WERI-Rb-1 (cell line): ENCODE measurements at regions not wholly inside any gene's neighbourhood (a gene's known extent, or its start where the extent isn't known, plus 50 kb on each side); places are given as distances from the start of the nearest gene placed in this dataset.

Source experiments
- DNase-seq: peaks from one replicate; pipeline ENCODE4 v3.0.0-alpha.2; 2020
- H3K27ac ChIP-seq: fragments of 250-450 bp; sonication (Bioruptor Pico); 2 replicates; pipeline ENCODE4 v1.5.1; 2020; ENCODE audit warnings: mild to moderate bottlenecking, moderate library complexity
- H3K27me3 ChIP-seq: fragments of 250-450 bp; sonication (Bioruptor Pico); 2 replicates; pipeline ENCODE4 v1.5.1; 2021; ENCODE audit warnings: mild to moderate bottlenecking, low read depth, moderate library complexity; ENCODE audit not compliant: insufficient read depth, severe bottlenecking
- H3K36me3 ChIP-seq: fragments of 250-450 bp; sonication (Bioruptor Pico); 2 replicates; pipeline ENCODE4 v1.5.1; 2020; ENCODE audit warnings: mild to moderate bottlenecking, moderate library complexity
- H3K4me3 ChIP-seq: 2 replicates; pipeline ENCODE4 v1.5.1; 2011; ENCODE audit warnings: low read depth, mild to moderate bottlenecking, control low read depth, low read length
- H3K9me3 ChIP-seq: fragments of 250-450 bp; sonication (Bioruptor Pico); 2 replicates; pipeline ENCODE4 v1.5.1; 2021; ENCODE audit warnings: mild to moderate bottlenecking, moderate library complexity; ENCODE audit not compliant: severe bottlenecking
- TF ChIP-seq, protein P1 (sequence below): IDR thresholded peaks from 2 replicates; pipeline ENCODE4 v1.5.1; 2011; ENCODE audit warnings: low read depth, mild to moderate bottlenecking, control low read depth, inconsistent platforms, low read length

DNA sequence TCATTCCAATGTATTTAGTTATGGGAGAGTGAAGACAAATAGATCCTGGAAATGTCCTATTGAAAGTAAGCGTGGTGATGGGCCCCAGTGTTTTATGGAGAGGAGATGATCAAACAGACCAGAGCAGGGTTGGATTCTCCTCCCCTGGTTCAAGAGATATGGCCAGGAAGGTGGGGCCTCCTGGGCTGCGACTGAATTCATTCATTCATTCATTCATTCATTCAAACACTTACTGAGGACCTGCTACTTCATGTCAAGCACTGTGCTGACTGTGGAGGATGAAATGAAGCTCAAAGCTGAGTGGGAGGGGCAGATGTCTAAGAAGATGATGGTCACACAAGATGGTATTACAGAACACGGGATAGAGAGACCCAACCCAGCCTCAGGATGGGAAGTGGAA lies 71.5 kb upstream of the TNR start:
- H3K9me3 ChIP-seq = peaks cover 7% of the 10 kb centered on the region
- DNase-seq = no peak
- TF ChIP-seq, protein P1, sequence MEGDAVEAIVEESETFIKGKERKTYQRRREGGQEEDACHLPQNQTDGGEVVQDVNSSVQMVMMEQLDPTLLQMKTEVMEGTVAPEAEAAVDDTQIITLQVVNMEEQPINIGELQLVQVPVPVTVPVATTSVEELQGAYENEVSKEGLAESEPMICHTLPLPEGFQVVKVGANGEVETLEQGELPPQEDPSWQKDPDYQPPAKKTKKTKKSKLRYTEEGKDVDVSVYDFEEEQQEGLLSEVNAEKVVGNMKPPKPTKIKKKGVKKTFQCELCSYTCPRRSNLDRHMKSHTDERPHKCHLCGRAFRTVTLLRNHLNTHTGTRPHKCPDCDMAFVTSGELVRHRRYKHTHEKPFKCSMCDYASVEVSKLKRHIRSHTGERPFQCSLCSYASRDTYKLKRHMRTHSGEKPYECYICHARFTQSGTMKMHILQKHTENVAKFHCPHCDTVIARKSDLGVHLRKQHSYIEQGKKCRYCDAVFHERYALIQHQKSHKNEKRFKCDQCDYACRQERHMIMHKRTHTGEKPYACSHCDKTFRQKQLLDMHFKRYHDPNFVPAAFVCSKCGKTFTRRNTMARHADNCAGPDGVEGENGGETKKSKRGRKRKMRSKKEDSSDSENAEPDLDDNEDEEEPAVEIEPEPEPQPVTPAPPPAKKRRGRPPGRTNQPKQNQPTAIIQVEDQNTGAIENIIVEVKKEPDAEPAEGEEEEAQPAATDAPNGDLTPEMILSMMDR = no peak
- H3K36me3 ChIP-seq = no peaks in the 10 kb centered on the region
- H3K27me3 ChIP-seq = no peaks in the 10 kb centered on the region
- no peak overlapping the region for H3K4me3 ChIP-seq
- H3K27ac ChIP-seq = no peak overlapping the region

DNA sequence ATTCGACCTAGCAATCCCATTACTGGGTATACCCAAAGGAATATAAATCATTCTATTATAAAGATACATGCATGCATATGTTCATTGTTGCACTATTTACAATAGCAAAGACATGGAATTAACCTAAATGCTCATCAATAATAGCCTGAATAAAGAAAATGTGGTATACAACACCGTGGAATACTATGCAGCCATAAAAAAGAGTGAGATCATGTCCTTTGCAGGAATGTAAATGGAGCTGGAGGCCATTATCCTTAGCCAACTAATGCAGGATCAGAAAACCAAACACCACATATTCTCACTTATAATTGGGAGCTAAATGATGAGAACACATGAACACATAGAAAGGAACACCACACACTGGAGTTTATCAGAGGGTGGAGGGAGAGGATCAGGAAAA lies 69.5 kb upstream of the TNR start:
- no peaks in the 10 kb centered on the region for H3K27me3 ChIP-seq
- H3K4me3 ChIP-seq = no peak overlapping the region
- H3K9me3 ChIP-seq = peaks cover 7% of the 10 kb centered on the region
- H3K36me3 ChIP-seq = no peaks in the 10 kb centered on the region
- TF ChIP-seq, protein P1 = no peak
- no peak overlapping the region for H3K27ac ChIP-seq
- no peak for DNase-seq

DNA sequence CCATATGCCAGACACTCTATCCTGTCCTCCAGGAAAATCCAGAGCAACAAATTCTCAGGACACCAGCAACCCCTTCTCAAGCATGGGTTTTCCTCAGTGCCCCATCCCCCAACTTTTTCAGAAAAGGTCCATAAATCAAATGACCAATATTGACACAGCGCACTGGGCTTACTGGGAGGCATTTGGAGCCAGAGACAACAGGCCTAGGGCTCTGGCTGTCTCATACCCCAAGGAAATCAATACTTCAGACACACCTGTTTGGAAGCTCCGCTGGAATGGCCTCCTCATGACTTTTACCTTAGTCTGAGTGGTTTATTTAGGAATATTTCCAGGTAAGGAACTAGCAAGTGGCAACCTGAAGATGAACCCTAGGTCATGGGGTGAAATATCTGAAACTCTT lies 66.9 kb upstream of the TNR start:
- no peak for DNase-seq
- H3K27me3 ChIP-seq = no peaks in the 10 kb centered on the region
- no peak overlapping the region for H3K4me3 ChIP-seq
- TF ChIP-seq, protein P1 = no peak
- peaks cover 7% of the 10 kb centered on the region for H3K9me3 ChIP-seq
- no peaks in the 10 kb centered on the region for H3K36me3 ChIP-seq
- H3K27ac ChIP-seq = no peak overlapping the region

DNA sequence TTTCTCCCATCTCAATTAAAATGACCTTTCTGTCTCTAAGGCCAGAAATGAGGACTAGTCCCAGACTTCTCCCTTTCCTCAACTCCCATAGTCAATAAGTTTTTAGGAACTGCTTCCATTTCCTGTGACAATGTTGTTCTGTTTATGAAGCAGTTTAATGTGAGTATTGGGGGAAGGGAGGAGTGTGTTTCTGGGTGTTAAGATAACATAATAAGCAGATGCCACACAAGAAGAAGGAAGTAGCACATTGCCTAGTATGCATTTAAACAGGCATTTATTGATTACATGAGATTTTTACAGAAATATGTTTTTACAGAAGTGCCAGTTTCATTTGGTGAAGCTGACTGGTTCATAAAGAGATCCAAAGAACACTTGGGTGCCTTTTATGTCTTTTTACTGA lies 65.6 kb upstream of the TNR start:
- H3K27me3 ChIP-seq = no peaks in the 10 kb centered on the region
- TF ChIP-seq, protein P1 = no peak
- H3K36me3 ChIP-seq = no peaks in the 10 kb centered on the region
- no peak for DNase-seq
- no peak overlapping the region for H3K4me3 ChIP-seq
- peaks cover 7% of the 10 kb centered on the region for H3K9me3 ChIP-seq
- no peak overlapping the region for H3K27ac ChIP-seq

DNA sequence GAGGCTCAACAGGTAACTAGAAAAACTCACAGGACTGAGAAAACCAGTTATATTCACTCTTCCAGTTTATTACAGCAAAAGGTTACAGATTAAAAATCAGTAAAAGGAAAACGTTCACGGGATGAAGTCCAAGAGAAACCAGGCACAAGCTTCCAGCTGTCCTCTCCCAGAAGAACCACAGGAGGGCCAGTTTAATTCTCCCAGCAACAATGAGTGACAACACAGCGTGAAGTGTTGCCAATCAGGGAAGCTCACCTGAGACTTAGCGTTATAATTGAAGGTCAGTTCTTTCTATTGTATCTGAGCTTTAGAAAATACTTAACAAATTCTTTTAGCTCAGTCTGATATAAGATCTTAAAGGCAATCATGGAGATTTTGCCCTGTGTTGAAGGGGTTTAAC lies 65.2 kb upstream of the TNR start:
- Histone ChIP-seq H3K4me3 (no peak overlapping the region), H3K9me3 (peaks cover 5% of the 10 kb centered on the region), H3K27me3 (no peaks in the 10 kb centered on the region), H3K27ac (no peak overlapping the region), H3K36me3 (no peaks in the 10 kb centered on the region)
- no peak for DNase-seq
- TF ChIP-seq, protein P1 = no peak

DNA sequence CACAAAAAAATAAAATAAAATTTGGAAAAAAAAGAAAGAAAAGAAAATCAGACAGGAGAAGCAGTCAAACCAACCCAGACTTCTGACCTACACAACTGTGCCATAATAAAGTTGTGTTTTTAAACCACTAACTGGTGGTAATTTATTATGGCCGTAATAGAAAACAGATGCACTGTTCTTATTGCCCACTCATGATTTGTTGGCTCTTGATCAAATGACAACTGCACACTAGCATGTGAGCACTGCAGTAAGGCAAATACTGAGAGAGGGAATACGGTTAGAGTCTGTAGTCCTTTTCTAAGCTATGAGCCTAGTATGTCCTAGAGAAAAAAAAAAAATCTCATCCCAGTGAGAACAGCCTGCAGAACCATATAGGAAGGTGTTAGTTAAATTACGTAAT lies 61.2 kb upstream of the TNR start:
- TF ChIP-seq, protein P1 = no peak
- no peak overlapping the region for H3K4me3 ChIP-seq
- no peaks in the 10 kb centered on the region for H3K36me3 ChIP-seq
- no peak for DNase-seq
- H3K27me3 ChIP-seq = no peaks in the 10 kb centered on the region
- H3K9me3 ChIP-seq = no peaks in the 10 kb centered on the region
- H3K27ac ChIP-seq = no peak overlapping the region
